Heart right ventricle (tissue), 16 donors: ENCODE measurements at regions not wholly inside any gene's neighbourhood (a gene's known extent, or its start where the extent isn't known, plus 50 kb on each side); places are given as distances from the start of the nearest gene placed in this dataset.

Experiments
- ATAC-seq, 8 donors: fragments of 200-7000 bp; cut with Tn5 transposase; one replicate each; pipeline ENCODE4 v1.9.1; 2020; ENCODE audit warnings: mild to moderate bottlenecking in 8 of 8, moderate library complexity in 8 of 8, moderate number of reproducible peaks in 1 of 8
- DNase-seq, 2 donors: peaks; one replicate each; pipeline ENCODE4 v3.0.0-alpha.2; 2020
- H3K27ac ChIP-seq, 10 donors: fragments of 200-600 bp; sonication (generic) in 2 of 10; one replicate each; pipeline versions ENCODE4 v1.5.0 to v1.8.0; 2020 to 2022; ENCODE audit warnings: mild to moderate bottlenecking in 3 of 10
- H3K27me3 ChIP-seq, 7 donors: fragments of 200-600 bp; one replicate each; pipeline ENCODE4 v1.8.0; 2021 to 2022; ENCODE audit warnings: mild to moderate bottlenecking in 2 of 7
- H3K36me3 ChIP-seq, 9 donors: fragments of 200-600 bp; sonication (generic) in 1 of 9; one replicate each; pipeline versions ENCODE4 v1.5.0 to v1.8.0; 2020 to 2022; ENCODE audit warnings: mild to moderate bottlenecking in 2 of 9
- H3K4me1 ChIP-seq, 9 donors: fragments of 200-600 bp; sonication (generic) in 1 of 9; one replicate each; pipeline versions ENCODE4 v1.5.0 to v1.8.0; 2020 to 2022; ENCODE audit warnings: mild to moderate bottlenecking in 4 of 9
- H3K4me3 ChIP-seq, 10 donors: fragments of 200-600 bp; sonication (generic) in 2 of 10; one replicate each; pipeline versions ENCODE4 v1.5.0 to v1.8.0; 2020 to 2022; ENCODE audit warnings: mild to moderate bottlenecking in 7 of 10, moderate library complexity in 2 of 10
- H3K9me3 ChIP-seq, 11 donors: fragments of 200-600 bp in 10 of 11; sonication (generic) in 2 of 11; one replicate each; pipeline versions ENCODE4 v1.5.0 to v1.8.0; 2013 to 2022; ENCODE audit warnings: mild to moderate bottlenecking in 2 of 11, control low read depth in 1 of 11, moderate library complexity in 1 of 11
- WGBS, 2 donors: extraction: QIAGEN DNeasy Blood & Tissue Kit; methylation state at CpG; one replicate each; pipeline ENCODE4 v1.1.7; 2013; ENCODE audit warnings: inconsistent platforms in 1 of 2; 5-methylcytosine and 5-hydroxymethylcytosine counted together
- intact Hi-C, 10 donors: fragments of 100-400 bp; cut with DNase I; formaldehyde crosslinking; loops; one replicate each; pipeline versions ENCODE4 v1.11.1 to v1.14.2; 2022
- TF ChIP-seq, protein P1 (sequence below), 9 donors: fragments of 200-600 bp; sonication (generic) in 2 of 9; IDR thresholded peaks; one replicate each; pipeline versions ENCODE4 v1.5.0 to v1.8.0; 2021 to 2022; ENCODE audit warnings: antibody characterized with exemption in 9 of 9, mild to moderate bottlenecking in 5 of 9, moderate library complexity in 1 of 9
- donor health status: Arrhythmogenic right ventricular cardiomyopathy.
- donor health status: ischemic (EF 13 %, LVEDD 7.1; RV severe dilation, severe dysfunction).
- donor health status: healthy with polysubstance abuse.
- donor health status: DM: no; HTN: yes; CAD: no.
- donor health status: DM: no; HTN: no; CAD: no.
- donor health status: ischemic (EF 25% LVEDD 6.9; RV normal size, moderate dysfunction).
- donor health status: ischemic (EF 25% LVEDD 5.7; RV mildly dilated, moderate dysfunction).
- donor health status: healthy.
- donor health status: DM: yes; HTN: yes; CAD: no.
- donor health status: Ischemic cardiomyopathy.
- donor health status: ischemic (EF 35%, LVEDD 5.7; RV mildly dilated, moderate dysfunction).
- donor health status: nonischemic (EF 11% LVEDD 7.7; RV severe dilation, severe dysfunction).
- donor health status: DM: yes; HTN: yes; CAD: no.
- donor health status: PGD.
- donor health status: ischemic (EF 29% LVEDD 5.4; RV normal size, mild dysfunction).
- donor health status: nonischemic (EF 23%, LVEDD 6.1; RV moderate dilation, normal function).

GRCh38 chr4:173651651-173652282 is 121.7 kb upstream of the HAND2 start:
- intact Hi-C loops, result no loop called here
- WGBS, 2 donors, result 58 to 62% methylated on average over 7 of the region's 7 CpGs
- Histone ChIP-seq H3K9me3 (no peaks in the 10 kb centered on the region), H3K4me3 (no peak overlapping the region), H3K27ac (peak overlapping the region in 9 of 10 donors; percentile 2 to 77 (median 60)), H3K4me1 (peaks cover 0 to 14% (median 0%) of the 10 kb centered on the region in 9 donors), H3K27me3 (no peaks in the 10 kb centered on the region), H3K36me3 (no peaks in the 10 kb centered on the region)
- ATAC-seq (peak in 1 of 8 donors; percentile 9), DNase-seq (no peak)
- TF ChIP-seq, protein P1, sequence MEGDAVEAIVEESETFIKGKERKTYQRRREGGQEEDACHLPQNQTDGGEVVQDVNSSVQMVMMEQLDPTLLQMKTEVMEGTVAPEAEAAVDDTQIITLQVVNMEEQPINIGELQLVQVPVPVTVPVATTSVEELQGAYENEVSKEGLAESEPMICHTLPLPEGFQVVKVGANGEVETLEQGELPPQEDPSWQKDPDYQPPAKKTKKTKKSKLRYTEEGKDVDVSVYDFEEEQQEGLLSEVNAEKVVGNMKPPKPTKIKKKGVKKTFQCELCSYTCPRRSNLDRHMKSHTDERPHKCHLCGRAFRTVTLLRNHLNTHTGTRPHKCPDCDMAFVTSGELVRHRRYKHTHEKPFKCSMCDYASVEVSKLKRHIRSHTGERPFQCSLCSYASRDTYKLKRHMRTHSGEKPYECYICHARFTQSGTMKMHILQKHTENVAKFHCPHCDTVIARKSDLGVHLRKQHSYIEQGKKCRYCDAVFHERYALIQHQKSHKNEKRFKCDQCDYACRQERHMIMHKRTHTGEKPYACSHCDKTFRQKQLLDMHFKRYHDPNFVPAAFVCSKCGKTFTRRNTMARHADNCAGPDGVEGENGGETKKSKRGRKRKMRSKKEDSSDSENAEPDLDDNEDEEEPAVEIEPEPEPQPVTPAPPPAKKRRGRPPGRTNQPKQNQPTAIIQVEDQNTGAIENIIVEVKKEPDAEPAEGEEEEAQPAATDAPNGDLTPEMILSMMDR (IDR thresholded peaks at IDR 0.05), result no peak

GRCh38 chr4:173647902-173648301 is 117.9 kb upstream of the HAND2 start:
- DNase-seq, result no peak
- no peaks in the 10 kb centered on the region for H3K27me3 ChIP-seq
- ATAC-seq, result peak in 1 of 8 donors; percentile 55
- no peaks in the 10 kb centered on the region for H3K36me3 ChIP-seq
- TF ChIP-seq, protein P1 (IDR thresholded peaks at IDR 0.05), result no peak
- H3K4me3 ChIP-seq, result no peak overlapping the region
- H3K9me3 ChIP-seq, result no peaks in the 10 kb centered on the region
- WGBS, 2 donors, result 71% methylated on average over 4 of the region's 4 CpGs
- H3K4me1 ChIP-seq, result peaks cover 0 to 21% (median 0%) of the 10 kb centered on the region in 9 donors
- intact Hi-C loops, result no loop called here
- H3K27ac ChIP-seq, result no peak overlapping the region

DNA sequence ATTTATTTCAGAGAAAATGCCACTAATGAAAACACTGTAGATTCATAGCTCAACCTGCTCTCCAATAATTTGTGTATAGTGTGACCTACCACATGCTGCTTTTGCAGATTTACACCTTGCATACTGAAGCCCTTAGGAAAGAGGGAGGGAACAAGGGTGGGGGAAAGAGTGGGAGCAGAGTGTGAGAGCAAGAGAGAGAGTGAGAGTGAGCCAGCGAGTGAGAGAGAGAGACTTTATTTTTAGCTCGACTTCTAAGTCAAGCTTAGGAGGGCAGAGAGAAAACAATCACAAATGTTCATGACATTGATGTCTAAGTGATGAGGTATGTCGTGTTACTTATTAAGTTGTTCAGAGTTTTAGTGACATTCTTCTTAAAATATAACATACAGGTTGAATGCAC is 112.5 kb upstream of the HAND2 start:
- 19 to 23% methylated on average over 3 of the region's 3 CpGs for WGBS, 2 donors
- DNase-seq (peak in 1 of 2 donors; percentile 24), ATAC-seq (peak; percentile 74 to 94 (median 92))
- Histone ChIP-seq H3K4me1 (peaks cover 0 to 13% (median 0%) of the 10 kb centered on the region in 9 donors), H3K9me3 (peaks cover 0 to 28% (median 5%) of the 10 kb centered on the region in 11 donors), H3K36me3 (no peaks in the 10 kb centered on the region), H3K27ac (peak overlapping the region in 5 of 10 donors; percentile 33 to 67 (median 48)), H3K4me3 (no peak overlapping the region), H3K27me3 (no peaks in the 10 kb centered on the region)
- intact Hi-C loops, result no loop called here
- TF ChIP-seq, protein P1 (IDR thresholded peaks at IDR 0.05), result no peak

- intact Hi-C loops, result no loop called here
- H3K9me3 ChIP-seq, result peaks cover 0 to 79% (median 26%) of the 10 kb centered on the region in 11 donors
- TF ChIP-seq, protein P1 (IDR thresholded peaks at IDR 0.05), result no peak
- ATAC-seq, result no peak
- no peak for DNase-seq
- no peaks in the 10 kb centered on the region for H3K4me1 ChIP-seq
- H3K4me3 ChIP-seq, result no peak overlapping the region
- no peaks in the 10 kb centered on the region for H3K27me3 ChIP-seq
- H3K27ac ChIP-seq, result no peak overlapping the region
- no peaks in the 10 kb centered on the region for H3K36me3 ChIP-seq
Measured at GRCh38 chr4:173635395-173635794, 105.4 kb upstream of the HAND2 start.
